KMS-11 (cell line): ENCODE measurements at regions not wholly inside any gene's neighbourhood (a gene's known extent, or its start where the extent isn't known, plus 50 kb on each side); places are given as distances from the start of the nearest gene placed in this dataset.

Experiments used
- H2AFZ ChIP-seq: fragments of 200-600 bp; sonication (generic); 2 replicates; pipeline ENCODE4 v1.6.1; 2016; ENCODE audit warnings: antibody characterized with exemption, mixed run types, low read depth
- H3K27ac ChIP-seq: fragments of 200-600 bp; sonication (generic); 2 replicates; pipeline ENCODE4 v1.6.1; 2016; ENCODE audit warnings: mild to moderate bottlenecking, mixed run types
- H3K27me3 ChIP-seq: fragments of 200-600 bp; sonication (generic); 2 replicates; pipeline ENCODE4 v1.6.1; 2017; ENCODE audit warnings: mild to moderate bottlenecking, low read depth, mixed run types, moderate library complexity; ENCODE audit not compliant: insufficient read depth
- H3K36me3 ChIP-seq: fragments of 200-600 bp; sonication (generic); 2 replicates; pipeline ENCODE4 v1.6.1; 2017; ENCODE audit warnings: mild to moderate bottlenecking, mixed run types; ENCODE audit not compliant: insufficient read depth
- H3K4me1 ChIP-seq: fragments of 200-600 bp; sonication (generic); 2 replicates; pipeline ENCODE4 v1.6.1; 2016; ENCODE audit warnings: mild to moderate bottlenecking, low read depth, mixed run types; ENCODE audit not compliant: poor library complexity, severe bottlenecking
- H3K4me2 ChIP-seq: fragments of 200-600 bp; sonication (generic); 2 replicates; pipeline ENCODE4 v1.7.0; 2016; ENCODE audit warnings: mild to moderate bottlenecking, mixed run types
- H3K4me3 ChIP-seq: fragments of 200-600 bp; sonication (generic); IDR thresholded peaks from 2 replicates; pipeline ENCODE4 v1.6.1; 2017; ENCODE audit warnings: low read depth, low read length, mixed read lengths; ENCODE audit not compliant: insufficient read depth
- H3K79me2 ChIP-seq: fragments of 200-600 bp; sonication (generic); 2 replicates; pipeline ENCODE4 v1.6.1; 2016; ENCODE audit warnings: low read depth, mixed run types; ENCODE audit not compliant: insufficient read depth
- H3K9ac ChIP-seq: fragments of 200-600 bp; sonication (generic); 2 replicates; pipeline ENCODE4 v1.6.1; 2016; ENCODE audit warnings: mild to moderate bottlenecking, mixed run types
- H4K20me1 ChIP-seq: fragments of 200-600 bp; sonication (generic); 2 replicates; pipeline ENCODE4 v1.6.1; 2016; ENCODE audit warnings: mild to moderate bottlenecking, mixed run types; ENCODE audit not compliant: insufficient read depth
- TF ChIP-seq, protein P1 (sequence below): fragments of 200-600 bp; sonication (generic); conservative IDR thresholded peaks from 2 replicates; pipeline ENCODE4 v1.6.1; 2017; ENCODE audit warnings: low read depth, mild to moderate bottlenecking, antibody characterized with exemption, low read length, moderate library complexity, mixed read lengths

DNA sequence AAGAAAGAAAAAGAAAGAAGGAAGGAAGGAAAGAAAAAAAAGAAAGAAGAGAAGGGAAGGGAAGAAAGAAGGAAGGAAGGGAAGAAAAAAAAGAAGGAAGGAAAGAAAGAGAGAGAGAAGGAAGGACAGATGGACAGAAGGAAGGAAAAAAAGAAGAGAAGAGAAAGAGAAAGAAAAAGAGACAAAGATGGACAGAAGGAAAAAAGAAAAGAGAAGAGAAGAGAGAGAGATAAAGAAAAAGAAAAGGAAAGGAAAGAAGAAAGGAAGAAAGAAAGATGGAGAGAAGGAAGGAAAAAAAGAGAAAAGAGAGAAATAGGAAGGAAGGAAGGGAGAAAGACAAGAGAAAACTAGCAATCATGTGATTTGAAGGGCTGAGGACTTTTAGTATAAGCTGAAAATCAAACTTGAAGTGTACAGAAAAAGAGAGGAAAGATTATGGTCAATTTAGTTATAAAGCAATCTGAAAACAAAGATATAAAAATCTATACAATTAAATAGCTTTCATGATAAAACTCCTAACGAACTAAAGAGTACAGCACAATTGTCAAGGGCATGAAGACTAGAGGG lies 115.3 kb downstream of the LTN1 start:
- no peaks in the 10 kb centered on the region for H4K20me1 ChIP-seq
- H3K9ac ChIP-seq = no peak overlapping the region
- H3K79me2 ChIP-seq = no peaks in the 10 kb centered on the region
- no peaks in the 10 kb centered on the region for H3K4me1 ChIP-seq
- no peak overlapping the region for H3K4me2 ChIP-seq
- H3K36me3 ChIP-seq = no peaks in the 10 kb centered on the region
- TF ChIP-seq, protein P1, sequence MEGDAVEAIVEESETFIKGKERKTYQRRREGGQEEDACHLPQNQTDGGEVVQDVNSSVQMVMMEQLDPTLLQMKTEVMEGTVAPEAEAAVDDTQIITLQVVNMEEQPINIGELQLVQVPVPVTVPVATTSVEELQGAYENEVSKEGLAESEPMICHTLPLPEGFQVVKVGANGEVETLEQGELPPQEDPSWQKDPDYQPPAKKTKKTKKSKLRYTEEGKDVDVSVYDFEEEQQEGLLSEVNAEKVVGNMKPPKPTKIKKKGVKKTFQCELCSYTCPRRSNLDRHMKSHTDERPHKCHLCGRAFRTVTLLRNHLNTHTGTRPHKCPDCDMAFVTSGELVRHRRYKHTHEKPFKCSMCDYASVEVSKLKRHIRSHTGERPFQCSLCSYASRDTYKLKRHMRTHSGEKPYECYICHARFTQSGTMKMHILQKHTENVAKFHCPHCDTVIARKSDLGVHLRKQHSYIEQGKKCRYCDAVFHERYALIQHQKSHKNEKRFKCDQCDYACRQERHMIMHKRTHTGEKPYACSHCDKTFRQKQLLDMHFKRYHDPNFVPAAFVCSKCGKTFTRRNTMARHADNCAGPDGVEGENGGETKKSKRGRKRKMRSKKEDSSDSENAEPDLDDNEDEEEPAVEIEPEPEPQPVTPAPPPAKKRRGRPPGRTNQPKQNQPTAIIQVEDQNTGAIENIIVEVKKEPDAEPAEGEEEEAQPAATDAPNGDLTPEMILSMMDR = no peak
- no peak overlapping the region for H3K4me3 ChIP-seq
- H2AFZ ChIP-seq = no peak overlapping the region
- H3K27me3 ChIP-seq = no peaks in the 10 kb centered on the region
- H3K27ac ChIP-seq = no peak overlapping the region

- no peak overlapping the region for H3K4me3 ChIP-seq
- no peak overlapping the region for H3K9ac ChIP-seq
- no peak overlapping the region for H2AFZ ChIP-seq
- TF ChIP-seq, protein P1 = no peak
- H3K36me3 ChIP-seq = no peaks in the 10 kb centered on the region
- H3K79me2 ChIP-seq = no peaks in the 10 kb centered on the region
- no peak overlapping the region for H3K27ac ChIP-seq
- H4K20me1 ChIP-seq = no peaks in the 10 kb centered on the region
- H3K4me2 ChIP-seq = no peak overlapping the region
- H3K27me3 ChIP-seq = no peaks in the 10 kb centered on the region
- no peaks in the 10 kb centered on the region for H3K4me1 ChIP-seq
Observed at GRCh38 chr21:28875078-28875477, 117.6 kb downstream of the LTN1 start.

DNA sequence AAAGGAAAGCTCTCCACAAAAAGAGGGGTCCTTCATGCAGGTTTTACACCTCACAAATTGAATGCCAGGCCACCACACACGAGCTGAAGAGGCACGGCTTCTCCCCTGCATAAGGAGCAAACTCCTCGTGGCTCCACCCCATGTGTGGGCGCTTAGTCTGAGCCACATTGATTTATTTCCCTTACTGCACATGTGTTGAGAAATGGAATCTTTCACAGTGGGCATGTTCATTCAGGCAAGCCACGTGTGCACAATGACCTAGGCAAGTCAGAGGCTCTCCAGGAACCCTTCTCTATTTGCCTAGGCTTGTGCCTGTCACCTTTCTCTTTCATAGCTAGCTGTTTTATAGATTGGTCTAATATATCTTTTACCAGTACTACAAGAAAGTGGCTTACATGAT lies 120.5 kb downstream of the LTN1 start:
- H3K79me2 ChIP-seq = no peaks in the 10 kb centered on the region
- no peak overlapping the region for H3K27ac ChIP-seq
- no peaks in the 10 kb centered on the region for H3K27me3 ChIP-seq
- H3K4me1 ChIP-seq = no peaks in the 10 kb centered on the region
- no peaks in the 10 kb centered on the region for H3K36me3 ChIP-seq
- no peaks in the 10 kb centered on the region for H4K20me1 ChIP-seq
- H2AFZ ChIP-seq = no peak overlapping the region
- TF ChIP-seq, protein P1 = no peak
- H3K9ac ChIP-seq = no peak overlapping the region
- no peak overlapping the region for H3K4me3 ChIP-seq
- no peak overlapping the region for H3K4me2 ChIP-seq

DNA sequence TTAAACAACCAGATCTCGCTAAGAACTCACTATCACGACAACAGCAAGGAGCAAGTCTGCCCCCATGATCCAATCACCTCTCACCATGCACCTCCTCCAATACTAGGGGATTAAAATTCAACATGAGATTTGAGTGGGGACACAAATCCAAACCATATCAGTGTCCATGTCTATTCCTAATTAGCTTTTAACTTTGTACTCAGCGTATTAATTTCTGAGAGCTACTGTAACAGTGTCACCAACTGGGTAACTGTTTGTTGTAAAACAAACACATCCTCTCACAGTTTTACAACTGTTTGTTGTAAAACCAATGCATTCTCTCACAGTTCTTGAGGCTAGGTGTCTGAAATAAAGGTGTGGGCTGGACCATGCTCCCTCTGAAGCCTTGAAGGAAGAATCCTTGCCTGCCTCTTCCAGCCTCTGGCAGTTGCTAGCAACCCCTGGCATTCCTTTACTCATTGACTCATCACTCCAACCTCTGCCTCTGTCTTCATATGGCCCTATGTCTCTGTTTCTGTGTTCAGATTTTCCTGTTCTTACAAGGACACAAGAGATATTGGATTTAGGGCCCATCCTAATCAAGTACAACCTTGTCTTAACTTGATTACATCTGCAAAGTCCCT lies 121.2 kb downstream of the LTN1 start:
- TF ChIP-seq, protein P1 = no peak
- Histone ChIP-seq H3K4me1 (no peaks in the 10 kb centered on the region), H3K27ac (no peak overlapping the region), H3K27me3 (no peaks in the 10 kb centered on the region), H2AFZ (no peak overlapping the region), H4K20me1 (no peaks in the 10 kb centered on the region), H3K4me3 (no peak overlapping the region), H3K9ac (no peak overlapping the region), H3K4me2 (no peak overlapping the region), H3K36me3 (no peaks in the 10 kb centered on the region), H3K79me2 (no peaks in the 10 kb centered on the region)
